SK-N-SH (cell line): ENCODE measurements at regions not wholly inside any gene's neighbourhood (a gene's known extent, or its start where the extent isn't known, plus 50 kb on each side); places are given as distances from the start of the nearest gene placed in this dataset.
A peak's percentile ranks its signal among the peaks of the same experiment; 100 is the strongest.

Experiments
- CTCF ChIA-PET: fragments of 300-600, 350-600 bp; formaldehyde crosslinking; extraction: SDS; loops from one replicate; lab custom pipeline; 2021; lab: Yijun Ruan, JAX
- POLR2A ChIA-PET: fragments of 350-600 bp; sonication (Branson Sonifier 250); formaldehyde crosslinking; extraction: SDS; loops from one replicate; lab custom pipeline; 2020; ENCODE audit warnings: antibody characterized with exemption, inconsistent platforms; lab: Yijun Ruan, JAX
- DNase-seq: peaks from one replicate; pipeline ENCODE4 v3.0.0; 2012
- H2AFZ ChIP-seq: fragments of 200-600 bp; sonication (generic); 2 replicates; pipeline ENCODE4 v1.8.1; 2016; ENCODE audit warnings: antibody characterized with exemption, mild to moderate bottlenecking, low read depth
- H3F3A ChIP-seq: fragments of 200-600 bp; sonication (generic); replicated peaks from 2 replicates; pipeline ENCODE3; 2016; ENCODE audit warnings: antibody characterized with exemption, mild to moderate bottlenecking; ENCODE audit not compliant: insufficient read depth
- H3K27ac ChIP-seq, 2 experiments: fragments of 200-500 bp in 1 of 2; fragments of 200-600 bp in 1 of 2; sonication (Bioruptor generic) in 1 of 2; sonication (generic), shearing (Covaris generic) in 1 of 2; 2 replicates each; pipeline versions ENCODE4 v1.5.1 to v1.6.1; 2014 to 2016; ENCODE audit warnings: low read depth in 2 of 2, inconsistent platforms in 1 of 2, low read length in 1 of 2, mild to moderate bottlenecking in 1 of 2, mixed read lengths in 1 of 2
- H3K27me3 ChIP-seq: fragments of 200-600 bp; sonication (generic), shearing (Covaris generic); 2 replicates; pipeline ENCODE4 v1.6.1; 2016; ENCODE audit warnings: mixed run types; ENCODE audit not compliant: insufficient read depth
- H3K36me3 ChIP-seq, 2 experiments: fragments of 200-500 bp in 1 of 2; fragments of 200-600 bp in 1 of 2; sonication (Bioruptor generic) in 1 of 2; sonication (generic) in 1 of 2; replicated peaks in 1 of 2; 2 replicates each; pipeline versions ENCODE3 to v1.5.1; 2014 to 2016; ENCODE audit warnings: low read length in 1 of 2, mild to moderate bottlenecking in 1 of 2; ENCODE audit not compliant: insufficient read depth in 2 of 2, control insufficient read depth in 1 of 2
- H3K4me1 ChIP-seq, 2 experiments: fragments of 200-500 bp in 1 of 2; fragments of 200-600 bp in 1 of 2; sonication (Bioruptor generic) in 1 of 2; sonication (generic), shearing (Covaris generic) in 1 of 2; 2 replicates each; pipeline versions ENCODE4 v1.5.1 to v1.6.1; 2014 to 2016; ENCODE audit warnings: low read depth in 1 of 2, low read length in 1 of 2, mixed run types in 1 of 2; ENCODE audit not compliant: insufficient read depth in 2 of 2, control insufficient read depth in 1 of 2
- H3K4me2 ChIP-seq: fragments of 200-600 bp; sonication (generic), shearing (Covaris generic); 2 replicates; pipeline ENCODE4 v1.6.1; 2017; ENCODE audit warnings: mixed run types
- H3K4me3 ChIP-seq, 2 experiments: fragments of 200-500 bp in 1 of 2; fragments of 200-600 bp in 1 of 2; sonication (Bioruptor generic) in 1 of 2; sonication (generic), shearing (Covaris generic) in 1 of 2; 2 replicates each; pipeline versions ENCODE4 v1.5.1 to v1.8.1; 2014 to 2016; ENCODE audit warnings: low read depth in 2 of 2, inconsistent platforms in 1 of 2, low read length in 1 of 2, mild to moderate bottlenecking in 1 of 2, mixed read lengths in 1 of 2, moderate library complexity in 1 of 2
- H3K79me2 ChIP-seq: fragments of 200-600 bp; sonication (generic); 2 replicates; pipeline ENCODE4 v1.8.1; 2017; ENCODE audit warnings: mild to moderate bottlenecking; ENCODE audit not compliant: insufficient read depth
- H3K9ac ChIP-seq: fragments of 200-600 bp; sonication (generic); 2 replicates; pipeline ENCODE4 v1.6.1; 2017; ENCODE audit warnings: mixed run types
- H3K9me2 ChIP-seq: fragments of 200-600 bp; sonication (generic); 2 replicates; pipeline ENCODE4 v1.6.1; 2017; ENCODE audit warnings: mixed run types
- H3K9me3 ChIP-seq: fragments of 200-600 bp; sonication (generic); 2 replicates; pipeline ENCODE4 v1.6.1; 2017; ENCODE audit warnings: mixed run types, mild to moderate bottlenecking, moderate library complexity
- H4K20me1 ChIP-seq: fragments of 200-600 bp; sonication (generic); 2 replicates; pipeline ENCODE4 v1.6.1; 2017; ENCODE audit warnings: mild to moderate bottlenecking, mixed run types; ENCODE audit not compliant: insufficient read depth
- CHD2 ChIP-seq: fragments of 150-350 bp; IDR thresholded peaks from 2 replicates; pipeline ENCODE4 v1.6.1; 2018; ENCODE audit warnings: low read length; ENCODE audit not compliant: partially characterized antibody
- CTCF ChIP-seq: fragments of 200-600 bp; sonication (generic); IDR thresholded peaks from 2 replicates; pipeline ENCODE4 v1.6.1; 2017; ENCODE audit warnings: antibody characterized with exemption, mild to moderate bottlenecking, moderate library complexity
- ELF1 ChIP-seq: IDR thresholded peaks from 2 replicates; pipeline ENCODE4 v1.4.0; 2012
- EP300 ChIP-seq, 2 experiments: IDR thresholded peaks; 2 replicates each; pipeline versions ENCODE4 v1.4.0 to v1.6.1; 2012; ENCODE audit warnings: borderline replicate concordance in 1 of 2, low read depth in 1 of 2, low read length in 1 of 2
- EZH2phosphoT487 ChIP-seq: fragments of 200-600 bp; sonication (generic); IDR thresholded peaks from 2 replicates; pipeline ENCODE4 v1.6.1; 2017; ENCODE audit warnings: low read depth, mixed run types, mild to moderate bottlenecking, antibody characterized with exemption, moderate library complexity, borderline replicate concordance
- FOXM1 ChIP-seq: IDR thresholded peaks from 2 replicates; pipeline ENCODE4 v1.4.0; 2012; ENCODE audit warnings: low read depth, mild to moderate bottlenecking
- MAX ChIP-seq: IDR thresholded peaks from 2 replicates; pipeline ENCODE4 v1.4.0; 2012; ENCODE audit warnings: low read depth
- MXI1 ChIP-seq: IDR thresholded peaks from 2 replicates; pipeline ENCODE4 v1.6.1; 2012; ENCODE audit warnings: mild to moderate bottlenecking, low read depth, low read length, improper control_type of control experiment
- NFIC ChIP-seq: IDR thresholded peaks from 2 replicates; pipeline ENCODE4 v1.4.0; 2012; ENCODE audit warnings: borderline replicate concordance
- RFX5 ChIP-seq: IDR thresholded peaks from 2 replicates; pipeline ENCODE4 v1.6.1; 2012; ENCODE audit warnings: mild to moderate bottlenecking, improper control_type of control experiment, low read length
- RXRA ChIP-seq: IDR thresholded peaks from 2 replicates; pipeline ENCODE4 v1.4.0; 2012; ENCODE audit warnings: low read depth, mild to moderate bottlenecking, borderline replicate concordance
- TEAD4 ChIP-seq: IDR thresholded peaks from 2 replicates; pipeline ENCODE4 v1.4.0; 2012; ENCODE audit warnings: mild to moderate bottlenecking, borderline replicate concordance; ENCODE audit not compliant: insufficient read depth
- USF2 ChIP-seq: fragments of 150-350 bp; IDR thresholded peaks from 2 replicates; pipeline ENCODE4 v1.6.1; 2017; ENCODE audit warnings: antibody characterized with exemption, low read length, low read depth, borderline replicate concordance
- WGBS: methylation state at CpG from one replicate; pipeline ENCODE4 v1.1.6; 2017; ENCODE audit warnings: low lambda C conversion rate; 5-methylcytosine and 5-hydroxymethylcytosine counted together

- ChIA-PET CTCF (interaction anchor here (0.8 to 1.7 kb wide), 4 partner anchors 9 to 439 kb away, joined by 3 to 6 read pairs (median 4); no protein-coding TSS in a partner anchor), POLR2A (no interaction called here)
- H3K27me3 ChIP-seq, result no peaks in the 10 kb centered on the region
- H3F3A ChIP-seq, result no peaks in the 10 kb centered on the region
- no peaks in the 10 kb centered on the region for H3K9me2 ChIP-seq
- peaks cover 0 to 10% of the 10 kb centered on the region in 2 experiments; a peak in 2 of 4 replicates for H3K4me1 ChIP-seq
- no peak overlapping the region for H3K9ac ChIP-seq
- no peak overlapping the region for H3K4me3 ChIP-seq
- H3K9me3 ChIP-seq, result no peaks in the 10 kb centered on the region
- no peaks in the 10 kb centered on the region for H4K20me1 ChIP-seq
- peak; percentile 30 for DNase-seq
- H3K79me2 ChIP-seq, result no peaks in the 10 kb centered on the region
- no peak overlapping the region for H3K4me2 ChIP-seq
- H3K36me3 ChIP-seq, result no peaks in the 10 kb centered on the region
- H2AFZ ChIP-seq, result no peak overlapping the region
- WGBS, result 72% methylated on average over 10 of the region's 10 CpGs
- TF ChIP-seq EP300 (IDR thresholded peaks at IDR 0.05; ENCODE audit: borderline replicate concordance in 1 of 2, low read depth in 1 of 2, low read length in 1 of 2), result 0 out of 4 replicates have a peak, but pooled peaks of 1 of the 2 experiments have one; percentile 13
- no peak for TF ChIP-seq ELF1
- no peak overlapping the region for H3K27ac ChIP-seq
These were observed 362.6 kb downstream of the QKI start for GRCh38 chr6:163776906-163777686.

GRCh38 chr6:163776196-163776905 is 361.8 kb downstream of the QKI start:
- ChIA-PET POLR2A (no interaction called here), CTCF (interaction anchor here (0.5 to 1.7 kb wide), 3 partner anchors 35 to 793 kb away, joined by 3 to 6 read pairs (median 3); no protein-coding TSS in a partner anchor)
- TF ChIP-seq RXRA (no peak), MAX (no peak), NFIC (no peak), RFX5 (no peak), FOXM1 (no peak), CTCF (no peak), CHD2 (no peak), MXI1 (no peak), TEAD4 (no peak), EP300 (IDR thresholded peaks at IDR 0.05; ENCODE audit: borderline replicate concordance in 1 of 2, low read depth in 1 of 2, low read length in 1 of 2) (no peak), EZH2phosphoT487 (no peak), USF2 (no peak)
- H3K79me2 ChIP-seq, result no peaks in the 10 kb centered on the region
- no peak overlapping the region for H3K4me3 ChIP-seq
- WGBS, result 36% methylated on average over 5 of the region's 5 CpGs
- no peak overlapping the region for H2AFZ ChIP-seq
- no peaks in the 10 kb centered on the region for H3K36me3 ChIP-seq
- peaks cover 0 to 10% of the 10 kb centered on the region in 2 experiments; a peak in 2 of 4 replicates for H3K4me1 ChIP-seq
- H3K9me2 ChIP-seq, result no peaks in the 10 kb centered on the region
- H3K27ac ChIP-seq, result no peak overlapping the region
- H3K27me3 ChIP-seq, result no peaks in the 10 kb centered on the region
- no peaks in the 10 kb centered on the region for H4K20me1 ChIP-seq
- H3F3A ChIP-seq, result no peaks in the 10 kb centered on the region
- no peak overlapping the region for H3K4me2 ChIP-seq
- no peak overlapping the region for H3K9ac ChIP-seq
- no peak for DNase-seq
- H3K9me3 ChIP-seq, result no peaks in the 10 kb centered on the region
